Neutrophil (primary cell): ENCODE measurements at regions not wholly inside any gene's neighbourhood (a gene's known extent, or its start where the extent isn't known, plus 50 kb on each side); places are given as distances from the start of the nearest gene placed in this dataset.

ENCODE experiments used
- H3K27ac ChIP-seq: fragments of 200-600 bp; sonication (generic); 2 replicates; pipeline ENCODE4 v1.5.1; 2016; ENCODE audit warnings: mild to moderate bottlenecking, moderate library complexity
- H3K27me3 ChIP-seq: fragments of 200-600 bp; sonication (generic); 2 replicates; pipeline ENCODE4 v1.6.0; 2016; ENCODE audit warnings: mild to moderate bottlenecking
- H3K36me3 ChIP-seq: fragments of 200-600 bp; sonication (generic); 2 replicates; pipeline ENCODE4 v1.5.1; 2017
- H3K4me1 ChIP-seq, 2 experiments: fragments of 200-600 bp in 1 of 2; sonication (generic) in 1 of 2; 1 replicate in 1 of 2; 2 replicates in 1 of 2; pipeline versions ENCODE4 v1.5.1 to v1.6.1; 2013 to 2016; ENCODE audit warnings: low read depth in 1 of 2, low read length in 1 of 2, mild to moderate bottlenecking in 1 of 2, moderate library complexity in 1 of 2; ENCODE audit not compliant: control insufficient read depth in 1 of 2, insufficient read depth in 1 of 2
- H3K4me3 ChIP-seq, 2 experiments: fragments of 200-600 bp in 1 of 2; sonication (generic) in 1 of 2; 1 replicate in 1 of 2; 2 replicates in 1 of 2; pipeline ENCODE4 v1.5.1; 2013 to 2016; ENCODE audit warnings: low read depth in 1 of 2, low read length in 1 of 2, mild to moderate bottlenecking in 1 of 2, moderate library complexity in 1 of 2
- H3K9me3 ChIP-seq: fragments of 200-600 bp; sonication (generic); 2 replicates; pipeline ENCODE4 v1.5.1; 2016
- CTCF ChIP-seq: fragments of 200-600 bp; sonication (generic); IDR thresholded peaks from 2 replicates; pipeline ENCODE4 v1.5.1; 2016; ENCODE audit warnings: antibody characterized with exemption

GRCh38 chr18:55751476-55751875 is 163.5 kb upstream of the TCF4 start:
- Histone ChIP-seq H3K27me3 (no peaks in the 10 kb centered on the region), H3K9me3 (no peaks in the 10 kb centered on the region), H3K36me3 (no peaks in the 10 kb centered on the region), H3K4me1 (no peaks in the 10 kb centered on the region), H3K4me3 (no peak overlapping the region), H3K27ac (no peak overlapping the region)
- TF ChIP-seq CTCF, result no peak

GRCh38 chr18:55748227-55748738 is 160.3 kb upstream of the TCF4 start:
- Histone ChIP-seq H3K4me1 (no peaks in the 10 kb centered on the region), H3K4me3 (no peak overlapping the region), H3K27me3 (no peaks in the 10 kb centered on the region), H3K27ac (no peak overlapping the region), H3K36me3 (no peaks in the 10 kb centered on the region), H3K9me3 (no peaks in the 10 kb centered on the region)
- TF ChIP-seq CTCF, result no peak

- H3K9me3 ChIP-seq, result no peaks in the 10 kb centered on the region
- no peak overlapping the region for H3K27ac ChIP-seq
- H3K36me3 ChIP-seq, result no peaks in the 10 kb centered on the region
- H3K4me3 ChIP-seq, result no peak overlapping the region
- no peak for TF ChIP-seq CTCF
- no peaks in the 10 kb centered on the region for H3K4me1 ChIP-seq
- H3K27me3 ChIP-seq, result no peaks in the 10 kb centered on the region
These were observed 156.2 kb upstream of the TCF4 start for GRCh38 chr18:55744206-55744605.

- Histone ChIP-seq H3K4me1 (no peaks in the 10 kb centered on the region), H3K36me3 (no peaks in the 10 kb centered on the region), H3K27me3 (no peaks in the 10 kb centered on the region), H3K9me3 (no peaks in the 10 kb centered on the region), H3K27ac (no peak overlapping the region), H3K4me3 (no peak overlapping the region)
- TF ChIP-seq CTCF, result no peak
These were observed 155.7 kb upstream of the TCF4 start for GRCh38 chr18:55743736-55744135.

GRCh38 chr18:55743133-55743532 is 155.1 kb upstream of the TCF4 start:
- H3K4me1 ChIP-seq, result no peaks in the 10 kb centered on the region
- H3K4me3 ChIP-seq, result no peak overlapping the region
- TF ChIP-seq CTCF, result no peak
- H3K9me3 ChIP-seq, result no peaks in the 10 kb centered on the region
- no peaks in the 10 kb centered on the region for H3K27me3 ChIP-seq
- H3K27ac ChIP-seq, result no peak overlapping the region
- H3K36me3 ChIP-seq, result no peaks in the 10 kb centered on the region

- TF ChIP-seq CTCF, result no peak
- Histone ChIP-seq H3K27ac (no peak overlapping the region), H3K9me3 (no peaks in the 10 kb centered on the region), H3K4me3 (no peak overlapping the region), H3K4me1 (no peaks in the 10 kb centered on the region), H3K36me3 (no peaks in the 10 kb centered on the region), H3K27me3 (no peaks in the 10 kb centered on the region)
These were observed 151.5 kb upstream of the TCF4 start for GRCh38 chr18:55739488-55739887.
